HG03457 (cell line): ENCODE measurements at regions not wholly inside any gene's neighbourhood (a gene's known extent, or its start where the extent isn't known, plus 50 kb on each side); places are given as distances from the start of the nearest gene placed in this dataset.

Experiments used
- ATAC-seq: cut with Tn5 transposase; IDR thresholded peaks from one replicate; pipeline ENCODE4 v1.9.1; 2021; ENCODE audit warnings: moderate number of reproducible peaks; ENCODE audit not compliant: unreplicated experiment

DNA sequence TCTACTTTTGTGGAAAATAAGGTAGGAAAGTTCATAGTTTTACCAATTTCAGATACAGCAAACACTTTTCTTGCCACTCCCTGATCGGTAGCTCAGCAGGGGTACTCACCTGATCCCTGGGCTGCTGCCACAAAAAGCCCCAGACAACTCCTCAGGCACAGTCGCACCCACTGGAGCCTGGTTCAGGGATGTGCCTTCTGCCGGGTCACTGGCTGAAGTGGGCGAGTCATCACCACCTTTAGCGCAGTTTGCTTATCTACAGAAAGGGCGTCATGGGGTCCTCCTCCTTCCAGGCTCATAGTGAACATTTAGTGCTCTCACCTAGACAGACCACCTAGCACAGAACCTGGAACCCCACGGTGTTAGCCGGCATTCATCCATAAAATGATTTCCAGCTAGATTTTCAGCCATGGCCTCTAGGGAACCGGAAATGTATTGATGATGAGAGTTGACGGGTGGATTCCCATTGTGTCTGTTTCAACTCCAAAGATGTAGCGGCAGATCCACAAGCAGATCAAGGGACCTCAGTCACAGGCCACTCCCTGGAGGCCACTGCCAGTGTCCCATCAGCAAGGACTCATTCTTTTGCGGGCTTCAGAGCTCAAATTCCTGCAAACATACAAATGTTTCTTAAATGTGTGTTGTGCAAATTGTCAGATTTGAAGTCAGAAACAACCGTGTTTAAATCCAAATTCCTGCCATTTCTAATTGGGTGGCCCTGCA is 408.4 kb upstream of the SALL3 start:
- ATAC-seq, result no peak

DNA sequence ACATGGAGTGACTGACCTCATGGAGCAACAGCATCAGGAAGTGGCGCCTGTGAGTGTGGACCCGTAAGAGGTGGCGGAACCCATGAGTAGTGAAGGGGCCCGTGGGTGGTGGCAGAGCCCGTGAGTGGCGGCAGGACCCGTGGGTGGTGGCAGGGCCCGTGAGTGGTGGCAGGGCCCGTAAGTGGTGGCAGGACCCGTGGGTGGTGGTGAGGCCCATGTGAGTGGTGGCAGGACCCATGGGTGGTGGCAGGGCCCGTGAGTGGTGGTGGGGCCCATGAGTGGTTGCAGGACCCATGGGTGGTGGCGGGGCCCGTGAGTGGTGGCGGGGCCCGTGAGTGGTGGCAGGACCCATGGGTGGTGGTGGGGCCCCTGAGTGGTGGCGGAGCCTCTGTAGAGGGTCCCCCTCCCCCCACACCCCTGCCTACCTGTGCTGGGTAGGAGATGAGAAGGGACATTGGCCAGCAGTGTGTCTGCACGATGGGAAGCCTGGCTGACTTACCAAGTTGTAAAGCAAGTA is 407.7 kb upstream of the SALL3 start:
- ATAC-seq, result no peak

- ATAC-seq, result no peak
Observed at GRCh38 chr18:78573773-78574172, 405.8 kb upstream of the SALL3 start.

- ATAC-seq, result no peak
Observed at GRCh38 chr18:78576967-78577366, 402.7 kb upstream of the SALL3 start.

GRCh38 chr18:78579449-78579848 is 400.2 kb upstream of the SALL3 start:
- no peak for ATAC-seq

GRCh38 chr18:78579854-78580577 is 399.6 kb upstream of the SALL3 start:
- no peak for ATAC-seq

DNA sequence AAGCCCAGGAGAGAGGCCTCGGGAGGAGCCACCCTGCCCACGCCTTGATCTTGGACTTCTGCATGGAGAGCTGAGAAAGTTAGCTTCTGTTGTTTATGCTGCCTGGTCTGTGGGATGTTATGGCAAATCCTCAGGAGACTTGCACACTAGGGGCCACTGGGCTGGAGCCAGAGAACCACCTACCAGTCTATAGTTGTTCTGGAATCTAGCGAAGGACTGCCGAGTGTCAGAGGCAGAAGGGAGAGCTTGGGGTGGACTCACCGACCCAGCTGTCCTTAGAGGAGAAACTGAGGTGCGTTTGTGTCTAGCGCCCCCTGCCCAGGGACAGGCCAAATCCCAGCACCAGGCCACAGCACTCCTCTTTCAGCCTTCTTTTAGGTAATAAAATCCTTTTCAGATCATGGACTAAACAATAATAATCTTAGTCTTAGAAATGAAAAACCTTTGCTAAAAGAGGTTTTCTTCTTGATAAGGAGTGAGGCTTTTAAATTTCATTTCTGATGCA is 398.7 kb upstream of the SALL3 start:
- ATAC-seq, result no peak

DNA sequence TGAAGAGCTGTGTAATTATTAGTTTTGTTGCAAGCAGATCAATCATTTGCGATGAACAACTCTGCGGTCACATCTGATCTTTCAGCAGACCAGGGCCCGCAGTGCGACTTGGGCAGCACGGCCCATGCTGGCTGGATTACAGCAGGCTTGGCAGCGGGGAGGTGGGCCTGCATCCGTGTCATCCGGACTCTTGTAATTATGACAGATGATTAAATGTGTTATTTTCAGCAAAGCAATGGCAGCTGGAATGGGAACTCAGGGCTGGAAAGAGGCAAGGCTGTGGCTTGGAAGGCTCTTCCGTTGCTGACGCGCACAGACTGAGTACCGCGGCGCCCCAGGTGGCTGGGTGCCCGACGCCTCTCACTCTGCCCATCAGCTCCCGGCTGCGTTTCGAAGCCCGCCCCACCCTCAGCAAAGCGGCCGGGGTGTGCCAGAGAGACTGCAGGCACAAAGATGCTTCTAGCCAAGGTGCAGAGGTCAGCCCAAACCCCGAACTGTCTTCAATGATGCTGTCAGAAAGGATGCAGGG is 397.4 kb upstream of the SALL3 start:
- ATAC-seq, result no peak

GRCh38 chr18:78582898-78583738 is 396.5 kb upstream of the SALL3 start:
- ATAC-seq, result no peak

- ATAC-seq, result no peak
Observed at GRCh38 chr18:78583739-78584458, 395.7 kb upstream of the SALL3 start.

DNA sequence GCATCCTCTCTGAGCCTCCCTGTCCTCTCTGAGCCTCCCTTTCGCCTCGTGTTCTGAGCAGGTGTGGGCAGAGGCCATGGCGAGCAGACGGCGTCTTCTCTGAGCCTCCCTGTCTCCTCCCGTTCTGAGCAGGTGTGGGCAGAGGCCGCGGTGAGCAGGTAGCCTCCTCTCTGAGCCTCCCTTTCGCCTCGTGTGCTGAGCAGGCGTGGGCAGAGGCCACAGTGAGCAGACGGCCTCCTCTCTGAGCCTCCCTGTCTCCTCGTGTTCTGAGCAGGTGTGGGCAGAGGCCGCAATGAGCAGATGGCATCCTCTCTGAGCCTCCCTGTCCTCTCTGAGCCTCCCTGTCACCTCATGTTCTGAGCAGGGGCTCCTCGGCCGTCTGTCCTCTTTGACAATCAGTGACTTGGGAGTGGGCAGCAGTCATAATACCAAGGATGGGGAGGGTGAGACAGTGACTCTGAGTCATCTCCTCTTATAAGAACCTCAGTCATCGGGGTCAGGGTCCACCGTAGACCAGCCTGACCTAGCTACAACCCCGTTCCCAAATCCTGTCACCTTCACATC is 395.1 kb upstream of the SALL3 start:
- no peak for ATAC-seq

- ATAC-seq, result no peak
Observed at GRCh38 chr18:78586586-78586985, 393.0 kb upstream of the SALL3 start.

DNA sequence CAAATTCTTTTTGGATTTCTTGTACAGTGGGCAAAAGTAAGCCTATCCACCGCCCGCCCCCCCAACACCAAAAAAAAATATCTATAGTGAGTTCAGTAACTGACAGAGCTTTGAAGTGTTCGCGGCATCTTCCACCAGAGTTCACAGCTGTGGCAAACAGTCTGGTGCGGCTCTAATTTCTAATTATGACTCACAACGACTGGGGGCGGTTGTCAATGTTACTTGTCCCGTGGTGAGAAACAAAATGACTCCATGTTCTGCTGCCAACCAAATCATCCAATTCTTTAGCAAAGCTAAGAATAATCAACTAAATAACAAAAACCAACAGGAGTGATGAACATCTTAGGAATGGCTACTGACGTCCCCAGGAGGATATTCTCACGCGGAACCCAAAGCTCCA is 392.5 kb upstream of the SALL3 start:
- ATAC-seq, result no peak

- no peak for ATAC-seq
Observed at GRCh38 chr18:78587626-78588600, 391.7 kb upstream of the SALL3 start.

GRCh38 chr18:78589916-78590437 is 389.6 kb upstream of the SALL3 start:
- ATAC-seq, result no peak

GRCh38 chr18:78595453-78595852 is 384.2 kb upstream of the SALL3 start:
- no peak for ATAC-seq

- ATAC-seq, result no peak
Observed at GRCh38 chr18:78595924-78596573, 383.6 kb upstream of the SALL3 start.

GRCh38 chr18:78596794-78597345 is 382.7 kb upstream of the SALL3 start:
- no peak for ATAC-seq
